HL-60 (cell line): ENCODE measurements at regions not wholly inside any gene's neighbourhood (a gene's known extent, or its start where the extent isn't known, plus 50 kb on each side); places are given as distances from the start of the nearest gene placed in this dataset.

Experiments
- DNase-seq, 2 experiments: peaks; one replicate each; pipeline ENCODE4 v3.0.0-alpha.2; 2010 to 2020; ENCODE audit warnings: low read depth in 1 of 2, low spot score in 1 of 2
- H3K27ac ChIP-seq: fragments of 250-450 bp; sonication (Bioruptor Pico); replicated peaks from 2 replicates; pipeline ENCODE4 v1.5.1; 2020; ENCODE audit warnings: mild to moderate bottlenecking, moderate library complexity
- H3K27me3 ChIP-seq: fragments of 250-450 bp; sonication (Bioruptor Pico); 2 replicates; pipeline ENCODE4 v1.5.1; 2021; ENCODE audit warnings: mild to moderate bottlenecking, moderate library complexity; ENCODE audit not compliant: insufficient read depth, poor library complexity, severe bottlenecking
- H3K4me3 ChIP-seq: replicated peaks from 2 replicates; pipeline ENCODE4 v1.5.1; 2011; ENCODE audit warnings: mild to moderate bottlenecking, control low read depth, low read length; ENCODE audit not compliant: insufficient read depth
- CTCF ChIP-seq: IDR thresholded peaks from one replicate; pipeline ENCODE4 v1.5.1; 2011; ENCODE audit warnings: low read length, control low read depth, inconsistent platforms; ENCODE audit not compliant: insufficient read depth
- GABPA ChIP-seq: IDR thresholded peaks from 2 replicates; pipeline ENCODE4 v1.6.1; 2012; ENCODE audit warnings: low read depth
- POLR2AphosphoS5 ChIP-seq: IDR thresholded peaks from 2 replicates; pipeline ENCODE4 v1.6.1; 2012; ENCODE audit warnings: low read depth
- SPI1 ChIP-seq: IDR thresholded peaks from 2 replicates; pipeline ENCODE4 v1.6.1; 2012; ENCODE audit warnings: low read depth, mild to moderate bottlenecking, borderline replicate concordance
- TF ChIP-seq, protein P1 (sequence below): IDR thresholded peaks from 2 replicates; pipeline ENCODE4 v1.6.1; 2012; ENCODE audit warnings: low read depth; ENCODE audit not compliant: insufficient replicate concordance

DNA sequence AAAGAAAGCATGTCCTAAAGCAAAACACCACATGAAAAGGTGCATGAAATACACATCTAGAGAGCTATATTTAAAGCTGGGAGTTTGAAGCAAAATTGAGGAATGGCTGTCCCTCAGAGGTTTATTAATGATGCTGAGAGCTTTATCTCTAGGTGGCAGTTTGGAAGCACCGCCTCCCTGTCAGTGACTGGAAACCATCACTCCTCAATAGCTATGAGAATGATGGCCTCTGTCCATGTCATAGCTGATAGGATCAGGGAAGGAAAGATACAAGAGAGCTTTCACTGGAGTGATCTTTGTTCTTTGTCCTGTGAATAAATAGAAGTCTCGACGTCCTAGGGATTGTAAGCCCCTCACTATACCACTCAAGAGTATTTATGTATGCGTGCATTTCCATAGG is 110.5 kb downstream of the NUDT12 start:
- H3K27ac ChIP-seq: no peak overlapping the region
- H3K4me3 ChIP-seq: no peak overlapping the region
- H3K27me3 ChIP-seq: no peaks in the 10 kb centered on the region
- TF ChIP-seq GABPA: no peak
- no peak for DNase-seq

GRCh38 chr5:103451261-103451660 is 111.3 kb downstream of the NUDT12 start:
- TF ChIP-seq SPI1 (no peak), CTCF (no peak), GABPA (no peak), POLR2AphosphoS5 (no peak)
- TF ChIP-seq, protein P1, sequence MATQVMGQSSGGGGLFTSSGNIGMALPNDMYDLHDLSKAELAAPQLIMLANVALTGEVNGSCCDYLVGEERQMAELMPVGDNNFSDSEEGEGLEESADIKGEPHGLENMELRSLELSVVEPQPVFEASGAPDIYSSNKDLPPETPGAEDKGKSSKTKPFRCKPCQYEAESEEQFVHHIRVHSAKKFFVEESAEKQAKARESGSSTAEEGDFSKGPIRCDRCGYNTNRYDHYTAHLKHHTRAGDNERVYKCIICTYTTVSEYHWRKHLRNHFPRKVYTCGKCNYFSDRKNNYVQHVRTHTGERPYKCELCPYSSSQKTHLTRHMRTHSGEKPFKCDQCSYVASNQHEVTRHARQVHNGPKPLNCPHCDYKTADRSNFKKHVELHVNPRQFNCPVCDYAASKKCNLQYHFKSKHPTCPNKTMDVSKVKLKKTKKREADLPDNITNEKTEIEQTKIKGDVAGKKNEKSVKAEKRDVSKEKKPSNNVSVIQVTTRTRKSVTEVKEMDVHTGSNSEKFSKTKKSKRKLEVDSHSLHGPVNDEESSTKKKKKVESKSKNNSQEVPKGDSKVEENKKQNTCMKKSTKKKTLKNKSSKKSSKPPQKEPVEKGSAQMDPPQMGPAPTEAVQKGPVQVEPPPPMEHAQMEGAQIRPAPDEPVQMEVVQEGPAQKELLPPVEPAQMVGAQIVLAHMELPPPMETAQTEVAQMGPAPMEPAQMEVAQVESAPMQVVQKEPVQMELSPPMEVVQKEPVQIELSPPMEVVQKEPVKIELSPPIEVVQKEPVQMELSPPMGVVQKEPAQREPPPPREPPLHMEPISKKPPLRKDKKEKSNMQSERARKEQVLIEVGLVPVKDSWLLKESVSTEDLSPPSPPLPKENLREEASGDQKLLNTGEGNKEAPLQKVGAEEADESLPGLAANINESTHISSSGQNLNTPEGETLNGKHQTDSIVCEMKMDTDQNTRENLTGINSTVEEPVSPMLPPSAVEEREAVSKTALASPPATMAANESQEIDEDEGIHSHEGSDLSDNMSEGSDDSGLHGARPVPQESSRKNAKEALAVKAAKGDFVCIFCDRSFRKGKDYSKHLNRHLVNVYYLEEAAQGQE: no peak
- DNase-seq: no peak
- Histone ChIP-seq H3K4me3 (no peak overlapping the region), H3K27ac (no peak overlapping the region), H3K27me3 (no peaks in the 10 kb centered on the region)

- Histone ChIP-seq H3K27ac (no peak overlapping the region), H3K27me3 (no peaks in the 10 kb centered on the region), H3K4me3 (no peak overlapping the region)
- TF ChIP-seq, protein P1: no peak
- TF ChIP-seq SPI1: no peak
- no peak for TF ChIP-seq CTCF
- no peak for TF ChIP-seq POLR2AphosphoS5
- no peak for TF ChIP-seq GABPA
- DNase-seq: no peak
Measured at GRCh38 chr5:103450333-103451061, 112.1 kb downstream of the NUDT12 start.

DNA sequence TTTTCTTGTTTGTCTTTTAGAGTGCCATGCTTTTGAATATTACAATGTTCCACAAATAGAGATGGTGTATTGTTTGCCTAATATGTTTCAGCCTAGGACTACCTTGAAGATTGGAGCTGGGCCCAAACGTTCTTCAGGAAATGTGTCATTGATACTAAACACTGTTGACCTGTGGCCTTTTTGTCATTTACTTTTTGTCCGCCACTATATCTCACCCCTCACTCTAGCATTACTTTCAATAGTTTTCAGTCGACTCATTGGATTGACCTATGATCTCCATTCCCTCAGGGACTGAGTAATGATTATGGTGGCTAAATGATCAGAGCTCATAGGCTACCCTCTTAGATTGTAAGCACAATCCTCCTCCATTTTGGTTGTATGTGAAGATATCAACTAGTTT is 115.8 kb downstream of the NUDT12 start:
- TF ChIP-seq CTCF: no peak
- TF ChIP-seq POLR2AphosphoS5: no peak
- TF ChIP-seq SPI1: no peak
- TF ChIP-seq, protein P1: no peak
- TF ChIP-seq GABPA: no peak
- H3K27me3 ChIP-seq: no peaks in the 10 kb centered on the region
- DNase-seq: no peak
- no peak overlapping the region for H3K27ac ChIP-seq
- H3K4me3 ChIP-seq: no peak overlapping the region
